GM12878 (cell line): ENCODE measurements at regions not wholly inside any gene's neighbourhood (a gene's known extent, or its start where the extent isn't known, plus 50 kb on each side); places are given as distances from the start of the nearest gene placed in this dataset.

ENCODE experiments used
- BMI1 ChIP-seq: fragments of 450-650 bp; IDR thresholded peaks from 2 replicates; pipeline ENCODE4 v1.6.1; 2016; ENCODE audit warnings: mild to moderate bottlenecking, moderate library complexity, borderline replicate concordance
- FOXK2 ChIP-seq: fragments of 450-650 bp; IDR thresholded peaks from 2 replicates; pipeline ENCODE4 v1.6.1; 2017; ENCODE audit warnings: mild to moderate bottlenecking, moderate library complexity
- GATAD2B ChIP-seq: fragments of 450-650 bp; conservative IDR thresholded peaks from 2 replicates; pipeline ENCODE4 v1.6.1; 2017; ENCODE audit warnings: low read depth, mild to moderate bottlenecking, moderate library complexity
- HDGF ChIP-seq: fragments of 450-650 bp; IDR thresholded peaks from 2 replicates; pipeline ENCODE4 v1.6.1; 2016; ENCODE audit warnings: antibody characterized with exemption
- LARP7 ChIP-seq: fragments of 450-650 bp; IDR thresholded peaks from 2 replicates; pipeline ENCODE4 v1.6.1; 2017; ENCODE audit warnings: mild to moderate bottlenecking
- MTA3 ChIP-seq: IDR thresholded peaks from 2 replicates; pipeline ENCODE4 v1.6.1; 2012; ENCODE audit warnings: low read length, inconsistent platforms, borderline replicate concordance
- NR2F1 ChIP-seq: fragments of 450-650 bp; conservative IDR thresholded peaks from 2 replicates; pipeline ENCODE4 v1.6.1; 2017; ENCODE audit warnings: mild to moderate bottlenecking
- POLR2AphosphoS5 ChIP-seq: IDR thresholded peaks from 2 replicates; pipeline ENCODE4 v1.6.1; 2011; ENCODE audit warnings: mild to moderate bottlenecking, low read length, inconsistent platforms
- RAD21 ChIP-seq: IDR thresholded peaks from 2 replicates; pipeline ENCODE4 v1.6.1; 2011; ENCODE audit warnings: mild to moderate bottlenecking, low read depth, low read length, moderate library complexity; ENCODE audit not compliant: insufficient read depth
- SRF ChIP-seq, 2 experiments: IDR thresholded peaks; 2 replicates each; pipeline ENCODE4 v1.6.1; 2011; ENCODE audit warnings: low read depth in 2 of 2, low read length in 2 of 2, mild to moderate bottlenecking in 1 of 2, moderate library complexity in 1 of 2
- STAT1 ChIP-seq: fragments of 450-650 bp; conservative IDR thresholded peaks from 2 replicates; pipeline ENCODE4 v1.6.1; 2014; ENCODE audit warnings: antibody characterized with exemption, mild to moderate bottlenecking
- TF ChIP-seq, protein P1 (sequence below): fragments of 150-350 bp; IDR thresholded peaks from 2 replicates; pipeline ENCODE4 v1.6.1; 2014; ENCODE audit warnings: mild to moderate bottlenecking, low read depth, low read length
- TF ChIP-seq, protein P2 (sequence below): fragments of 450-650 bp; IDR thresholded peaks from 2 replicates; pipeline ENCODE4 v1.6.1; 2016; ENCODE audit warnings: mild to moderate bottlenecking
- TF ChIP-seq, protein P3 (sequence below): fragments of 450-650 bp; IDR thresholded peaks from 2 replicates; pipeline ENCODE4 v1.6.1; 2017; ENCODE audit warnings: antibody characterized with exemption, mild to moderate bottlenecking, moderate library complexity
- TF ChIP-seq, protein P4 (sequence below): fragments of 450-650 bp; IDR thresholded peaks from 2 replicates; pipeline ENCODE4 v1.6.1; 2017; ENCODE audit warnings: mild to moderate bottlenecking

DNA sequence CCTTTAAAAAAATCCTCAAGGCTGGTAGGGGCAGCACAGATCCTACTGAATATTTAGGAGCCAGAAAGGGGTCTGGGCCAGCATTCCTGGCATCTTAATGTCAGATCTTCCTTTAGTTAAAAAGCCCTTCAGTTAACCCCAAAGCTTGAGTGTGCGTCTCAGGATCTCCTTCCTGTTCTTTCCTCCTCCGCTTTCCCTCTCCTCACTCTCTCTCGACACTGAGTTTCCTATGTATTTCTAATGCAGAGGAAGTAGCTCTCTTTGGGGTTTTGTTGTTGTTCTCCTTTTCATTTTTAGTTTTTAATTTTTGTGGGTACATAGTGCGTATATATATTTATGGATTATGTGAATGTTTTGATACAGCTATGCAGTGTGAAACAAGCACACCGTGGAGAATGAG is 109.9 kb upstream of the COPS8 start (continued):
- TF ChIP-seq, protein P1, sequence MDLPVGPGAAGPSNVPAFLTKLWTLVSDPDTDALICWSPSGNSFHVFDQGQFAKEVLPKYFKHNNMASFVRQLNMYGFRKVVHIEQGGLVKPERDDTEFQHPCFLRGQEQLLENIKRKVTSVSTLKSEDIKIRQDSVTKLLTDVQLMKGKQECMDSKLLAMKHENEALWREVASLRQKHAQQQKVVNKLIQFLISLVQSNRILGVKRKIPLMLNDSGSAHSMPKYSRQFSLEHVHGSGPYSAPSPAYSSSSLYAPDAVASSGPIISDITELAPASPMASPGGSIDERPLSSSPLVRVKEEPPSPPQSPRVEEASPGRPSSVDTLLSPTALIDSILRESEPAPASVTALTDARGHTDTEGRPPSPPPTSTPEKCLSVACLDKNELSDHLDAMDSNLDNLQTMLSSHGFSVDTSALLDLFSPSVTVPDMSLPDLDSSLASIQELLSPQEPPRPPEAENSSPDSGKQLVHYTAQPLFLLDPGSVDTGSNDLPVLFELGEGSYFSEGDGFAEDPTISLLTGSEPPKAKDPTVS, result no peak
- TF ChIP-seq, protein P2, sequence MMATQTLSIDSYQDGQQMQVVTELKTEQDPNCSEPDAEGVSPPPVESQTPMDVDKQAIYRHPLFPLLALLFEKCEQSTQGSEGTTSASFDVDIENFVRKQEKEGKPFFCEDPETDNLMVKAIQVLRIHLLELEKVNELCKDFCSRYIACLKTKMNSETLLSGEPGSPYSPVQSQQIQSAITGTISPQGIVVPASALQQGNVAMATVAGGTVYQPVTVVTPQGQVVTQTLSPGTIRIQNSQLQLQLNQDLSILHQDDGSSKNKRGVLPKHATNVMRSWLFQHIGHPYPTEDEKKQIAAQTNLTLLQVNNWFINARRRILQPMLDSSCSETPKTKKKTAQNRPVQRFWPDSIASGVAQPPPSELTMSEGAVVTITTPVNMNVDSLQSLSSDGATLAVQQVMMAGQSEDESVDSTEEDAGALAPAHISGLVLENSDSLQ, result no peak
- TF ChIP-seq POLR2AphosphoS5 (no peak), RAD21 (no peak), FOXK2 (no peak), BMI1 (no peak), GATAD2B (no peak), SRF (IDR thresholded peaks at IDR 0.05; ENCODE audit: low read depth in 2 of 2, low read length in 2 of 2) (no peak), MTA3 (no peak), NR2F1 (no peak), LARP7 (no peak), HDGF (no peak), STAT1 (no peak)
- TF ChIP-seq, protein P3, sequence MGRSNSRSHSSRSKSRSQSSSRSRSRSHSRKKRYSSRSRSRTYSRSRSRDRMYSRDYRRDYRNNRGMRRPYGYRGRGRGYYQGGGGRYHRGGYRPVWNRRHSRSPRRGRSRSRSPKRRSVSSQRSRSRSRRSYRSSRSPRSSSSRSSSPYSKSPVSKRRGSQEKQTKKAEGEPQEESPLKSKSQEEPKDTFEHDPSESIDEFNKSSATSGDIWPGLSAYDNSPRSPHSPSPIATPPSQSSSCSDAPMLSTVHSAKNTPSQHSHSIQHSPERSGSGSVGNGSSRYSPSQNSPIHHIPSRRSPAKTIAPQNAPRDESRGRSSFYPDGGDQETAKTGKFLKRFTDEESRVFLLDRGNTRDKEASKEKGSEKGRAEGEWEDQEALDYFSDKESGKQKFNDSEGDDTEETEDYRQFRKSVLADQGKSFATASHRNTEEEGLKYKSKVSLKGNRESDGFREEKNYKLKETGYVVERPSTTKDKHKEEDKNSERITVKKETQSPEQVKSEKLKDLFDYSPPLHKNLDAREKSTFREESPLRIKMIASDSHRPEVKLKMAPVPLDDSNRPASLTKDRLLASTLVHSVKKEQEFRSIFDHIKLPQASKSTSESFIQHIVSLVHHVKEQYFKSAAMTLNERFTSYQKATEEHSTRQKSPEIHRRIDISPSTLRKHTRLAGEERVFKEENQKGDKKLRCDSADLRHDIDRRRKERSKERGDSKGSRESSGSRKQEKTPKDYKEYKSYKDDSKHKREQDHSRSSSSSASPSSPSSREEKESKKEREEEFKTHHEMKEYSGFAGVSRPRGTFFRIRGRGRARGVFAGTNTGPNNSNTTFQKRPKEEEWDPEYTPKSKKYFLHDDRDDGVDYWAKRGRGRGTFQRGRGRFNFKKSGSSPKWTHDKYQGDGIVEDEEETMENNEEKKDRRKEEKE, result no peak
- TF ChIP-seq, protein P4, sequence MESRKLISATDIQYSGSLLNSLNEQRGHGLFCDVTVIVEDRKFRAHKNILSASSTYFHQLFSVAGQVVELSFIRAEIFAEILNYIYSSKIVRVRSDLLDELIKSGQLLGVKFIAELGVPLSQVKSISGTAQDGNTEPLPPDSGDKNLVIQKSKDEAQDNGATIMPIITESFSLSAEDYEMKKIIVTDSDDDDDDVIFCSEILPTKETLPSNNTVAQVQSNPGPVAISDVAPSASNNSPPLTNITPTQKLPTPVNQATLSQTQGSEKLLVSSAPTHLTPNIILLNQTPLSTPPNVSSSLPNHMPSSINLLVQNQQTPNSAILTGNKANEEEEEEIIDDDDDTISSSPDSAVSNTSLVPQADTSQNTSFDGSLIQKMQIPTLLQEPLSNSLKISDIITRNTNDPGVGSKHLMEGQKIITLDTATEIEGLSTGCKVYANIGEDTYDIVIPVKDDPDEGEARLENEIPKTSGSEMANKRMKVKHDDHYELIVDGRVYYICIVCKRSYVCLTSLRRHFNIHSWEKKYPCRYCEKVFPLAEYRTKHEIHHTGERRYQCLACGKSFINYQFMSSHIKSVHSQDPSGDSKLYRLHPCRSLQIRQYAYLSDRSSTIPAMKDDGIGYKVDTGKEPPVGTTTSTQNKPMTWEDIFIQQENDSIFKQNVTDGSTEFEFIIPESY, result no peak
